Endothelial cell of umbilical vein (primary cell): ENCODE measurements at regions not wholly inside any gene's neighbourhood (a gene's known extent, or its start where the extent isn't known, plus 50 kb on each side); places are given as distances from the start of the nearest gene placed in this dataset.

ENCODE experiments used
- EZH2 ChIP-seq: IDR thresholded peaks from 2 replicates; pipeline ENCODE4 v1.6.1; 2012; ENCODE audit warnings: borderline replicate concordance, low read depth, mild to moderate bottlenecking, moderate library complexity, low read length, inconsistent platforms; ENCODE audit not compliant: severe bottlenecking
- POLR2A ChIP-seq: IDR thresholded peaks from 2 replicates; pipeline ENCODE4 v1.6.1; 2012; ENCODE audit warnings: low read depth, mild to moderate bottlenecking, control low read depth, low read length
- TF ChIP-seq, protein P1 (sequence below), 2 donors: IDR thresholded peaks; 1 replicate in 1 of 2; 2 replicates in 1 of 2; pipeline ENCODE4 v1.5.1; 2011; ENCODE audit warnings: low read length in 2 of 2, mild to moderate bottlenecking in 2 of 2, moderate library complexity in 2 of 2, control low read depth in 1 of 2, inconsistent platforms in 1 of 2, low read depth in 1 of 2; ENCODE audit not compliant: insufficient read depth in 1 of 2; ENCODE audit errors: extremely low read depth in 1 of 2

- TF ChIP-seq, protein P1, sequence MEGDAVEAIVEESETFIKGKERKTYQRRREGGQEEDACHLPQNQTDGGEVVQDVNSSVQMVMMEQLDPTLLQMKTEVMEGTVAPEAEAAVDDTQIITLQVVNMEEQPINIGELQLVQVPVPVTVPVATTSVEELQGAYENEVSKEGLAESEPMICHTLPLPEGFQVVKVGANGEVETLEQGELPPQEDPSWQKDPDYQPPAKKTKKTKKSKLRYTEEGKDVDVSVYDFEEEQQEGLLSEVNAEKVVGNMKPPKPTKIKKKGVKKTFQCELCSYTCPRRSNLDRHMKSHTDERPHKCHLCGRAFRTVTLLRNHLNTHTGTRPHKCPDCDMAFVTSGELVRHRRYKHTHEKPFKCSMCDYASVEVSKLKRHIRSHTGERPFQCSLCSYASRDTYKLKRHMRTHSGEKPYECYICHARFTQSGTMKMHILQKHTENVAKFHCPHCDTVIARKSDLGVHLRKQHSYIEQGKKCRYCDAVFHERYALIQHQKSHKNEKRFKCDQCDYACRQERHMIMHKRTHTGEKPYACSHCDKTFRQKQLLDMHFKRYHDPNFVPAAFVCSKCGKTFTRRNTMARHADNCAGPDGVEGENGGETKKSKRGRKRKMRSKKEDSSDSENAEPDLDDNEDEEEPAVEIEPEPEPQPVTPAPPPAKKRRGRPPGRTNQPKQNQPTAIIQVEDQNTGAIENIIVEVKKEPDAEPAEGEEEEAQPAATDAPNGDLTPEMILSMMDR (IDR thresholded peaks at IDR 0.05; ENCODE audit: extremely low read depth in 1 of 2, insufficient read depth in 1 of 2, low read depth in 1 of 2, low read length in 2 of 2): no peak
- no peak for TF ChIP-seq POLR2A
- TF ChIP-seq EZH2: no peak
These were observed 694.6 kb downstream of the TBC1D22A start for GRCh38 chr22:47457021-47457420.
